IMR-90 (cell line): ENCODE measurements at regions not wholly inside any gene's neighbourhood (a gene's known extent, or its start where the extent isn't known, plus 50 kb on each side); places are given as distances from the start of the nearest gene placed in this dataset.

Experiments used
- ATAC-seq: fragments of 200-7000 bp; cut with Tn5 transposase; 2 replicates; pipeline ENCODE4 v1.9.1; 2020; ENCODE audit warnings: low read depth, mild to moderate bottlenecking, moderate library complexity
- BruUV-seq: library from RNA; stranded (reverse); fragments of 400-500 nt; replicated peaks from 2 replicates; lab custom pipeline; 2021; lab: Mats Ljungman, UMichigan
- CTCF ChIA-PET: fragments of 300-600 bp; formaldehyde crosslinking; extraction: SDS; loops from one replicate; lab custom pipeline; 2021; ENCODE audit warnings: antibody characterized with exemption; lab: Yijun Ruan, JAX
- POLR2A ChIA-PET: fragments of 300-600 bp; sonication (Branson Sonifier 250); formaldehyde crosslinking; loops from one replicate; lab custom pipeline; 2022; ENCODE audit warnings: antibody characterized with exemption; ENCODE audit not compliant: unreplicated experiment; lab: Charles Lee
- DNase-seq: peaks from one replicate; pipeline ENCODE4 v3.0.0; 2013
- H2AFZ ChIP-seq: replicated peaks from 2 replicates; pipeline ENCODE3; 2013; ENCODE audit warnings: low read length, mild to moderate bottlenecking; ENCODE audit not compliant: poor library complexity
- H2AK5ac ChIP-seq: 2 replicates; pipeline ENCODE4 v1.6.1; 2013; ENCODE audit warnings: low read depth, low read length, inconsistent platforms
- H2AK9ac ChIP-seq: replicated peaks from 2 replicates; pipeline ENCODE3; 2013; ENCODE audit warnings: mild to moderate bottlenecking, low read depth, low read length, moderate library complexity; ENCODE audit not compliant: poor library complexity
- H2BK120ac ChIP-seq: 2 replicates; pipeline ENCODE4 v1.6.1; 2013; ENCODE audit warnings: low read depth, low read length, inconsistent platforms
- H2BK15ac ChIP-seq: 3 replicates; pipeline ENCODE4 v1.6.1; 2013; ENCODE audit warnings: low read depth, low read length, inconsistent platforms
- H2BK20ac ChIP-seq: 2 replicates; pipeline ENCODE4 v1.6.1; 2013; ENCODE audit warnings: low read depth, mild to moderate bottlenecking, inconsistent platforms, low read length, moderate library complexity
- H2BK5ac ChIP-seq: 2 replicates; pipeline ENCODE4 v1.6.1; 2013; ENCODE audit warnings: mild to moderate bottlenecking, low read depth, low read length, inconsistent platforms; ENCODE audit not compliant: poor library complexity, severe bottlenecking
- H3K14ac ChIP-seq: replicated peaks from 2 replicates; pipeline ENCODE4 v1.6.1; 2013; ENCODE audit warnings: low read depth, low read length, inconsistent platforms
- H3K18ac ChIP-seq: 2 replicates; pipeline ENCODE4 v1.6.1; 2013; ENCODE audit warnings: low read depth, low read length, control low read depth
- H3K23ac ChIP-seq: 2 replicates; pipeline ENCODE4 v1.6.1; 2013; ENCODE audit warnings: low read depth, low read length, inconsistent platforms
- H3K27ac ChIP-seq: 2 replicates; pipeline ENCODE4 v1.5.1; 2013; ENCODE audit warnings: mild to moderate bottlenecking, control low read depth, low read length; ENCODE audit not compliant: insufficient read depth
- H3K27me3 ChIP-seq: 2 replicates; pipeline ENCODE4 v1.6.1; 2013; ENCODE audit warnings: low read length; ENCODE audit not compliant: control insufficient read depth, insufficient read depth
- H3K36me3 ChIP-seq: 2 replicates; pipeline ENCODE4 v1.6.1; 2013; ENCODE audit warnings: low read length, mixed read lengths; ENCODE audit not compliant: control insufficient read depth, insufficient read depth
- H3K4ac ChIP-seq: 2 replicates; pipeline ENCODE4 v1.6.1; 2013; ENCODE audit warnings: low read depth, low read length, inconsistent platforms
- H3K4me1 ChIP-seq: 2 replicates; pipeline ENCODE4 v1.6.1; 2013; ENCODE audit warnings: low read length, mixed read lengths; ENCODE audit not compliant: control insufficient read depth, insufficient read depth
- H3K4me2 ChIP-seq: 2 replicates; pipeline ENCODE4 v1.6.1; 2013; ENCODE audit warnings: low read depth, mild to moderate bottlenecking, control low read depth, low read length, moderate library complexity
- H3K4me3 ChIP-seq: 2 replicates; pipeline ENCODE4 v1.5.1; 2013; ENCODE audit warnings: low read depth, mild to moderate bottlenecking, control low read depth, low read length, moderate library complexity; ENCODE audit not compliant: insufficient read depth
- H3K56ac ChIP-seq: 2 replicates; pipeline ENCODE4 v1.6.1; 2013; ENCODE audit warnings: low read length, inconsistent platforms; ENCODE audit not compliant: insufficient read depth; ENCODE audit errors: extremely low read depth
- H3K79me1 ChIP-seq, 2 experiments: 2 replicates each; pipeline ENCODE4 v1.6.1; 2013; ENCODE audit warnings: low read length in 2 of 2, inconsistent platforms in 1 of 2, low read depth in 1 of 2
- H3K9ac ChIP-seq: 2 replicates; pipeline ENCODE4 v1.6.1; 2013; ENCODE audit warnings: low read depth, low read length, control low read depth
- H3K9me1 ChIP-seq: 2 replicates; pipeline ENCODE4 v1.6.1; 2013; ENCODE audit warnings: low read length, inconsistent platforms; ENCODE audit not compliant: insufficient read depth
- H3K9me3 ChIP-seq: 2 replicates; pipeline ENCODE4 v1.6.1; 2013; ENCODE audit warnings: low read length; ENCODE audit not compliant: control insufficient read depth, insufficient read depth
- H4K20me1 ChIP-seq: 2 replicates; pipeline ENCODE4 v1.6.1; 2013; ENCODE audit warnings: low read length, inconsistent platforms; ENCODE audit not compliant: insufficient read depth
- H4K5ac ChIP-seq: 2 replicates; pipeline ENCODE4 v1.6.1; 2013; ENCODE audit warnings: mild to moderate bottlenecking, low read depth, low read length, control low read depth
- H4K8ac ChIP-seq, 2 experiments: 2 replicates each; pipeline ENCODE4 v1.6.1; 2013; ENCODE audit warnings: low read depth in 2 of 2, low read length in 2 of 2, control low read depth in 1 of 2, inconsistent platforms in 1 of 2
- H4K91ac ChIP-seq: 2 replicates; pipeline ENCODE4 v1.6.1; 2013; ENCODE audit warnings: low read depth, low read length, inconsistent platforms; ENCODE audit not compliant: insufficient read depth
- MAZ ChIP-seq: IDR thresholded peaks from 2 replicates; pipeline ENCODE4 v1.6.1; 2012; ENCODE audit warnings: low read depth, mild to moderate bottlenecking, low read length, improper control_type of control experiment, moderate library complexity, borderline replicate concordance
- SMC3 ChIP-seq: fragments of 150-350 bp; IDR thresholded peaks from 2 replicates; pipeline ENCODE4 v1.6.1; 2016; ENCODE audit warnings: low read depth, mild to moderate bottlenecking, antibody characterized with exemption, low read length, moderate library complexity
- WGBS, 2 experiments: methylation state at CpG; one replicate each; pipeline versions ENCODE4 v1.1.5 to v1.1.7; 2013; ENCODE audit warnings: missing lambda C conversion rate in 2 of 2; ENCODE audit not compliant: insufficient read length in 1 of 2; ENCODE audit errors: extremely low coverage in 2 of 2; 5-methylcytosine and 5-hydroxymethylcytosine counted together
- dilution Hi-C: fragments of 300-500 bp; cut with HindIII; formaldehyde crosslinking; loops from one replicate; pipeline ENCODE4 v1.14.3; 2018; ENCODE audit warnings: low sequenced_read_pairs; ENCODE audit not compliant: unreplicated experiment
- in situ Hi-C: fragments of 300-500 bp; cut with MboI; formaldehyde crosslinking; loops from 3 replicates; pipeline ENCODE4 v1.14.3; 2019; ENCODE audit warnings: low sequenced_read_pairs, inconsistent platforms, mixed read lengths
- intact Hi-C: fragments of 100-400 bp; cut with micrococcal nuclease; formaldehyde crosslinking; loops from 2 replicates; pipeline ENCODE4 v1.10.0; 2022

GRCh38 chr3:110474397-110474796 lies 597.2 kb upstream of the NECTIN3 start:
- no peak overlapping the region for H2AFZ ChIP-seq
- H4K20me1 ChIP-seq, result no peaks in the 10 kb centered on the region
- no peak overlapping the region for H4K8ac ChIP-seq
- H2AK9ac ChIP-seq, result no peak overlapping the region
- intact Hi-C loops, result no loop called here
- H3K36me3 ChIP-seq, result no peaks in the 10 kb centered on the region
- H3K4me3 ChIP-seq, result no peak overlapping the region
- no peak overlapping the region for H2BK5ac ChIP-seq
- H3K14ac ChIP-seq, result no peak overlapping the region
- peak overlapping the region; percentile 7; the same call in 1 of the 2 replicates for H3K4ac ChIP-seq
- DNase-seq (no peak), ATAC-seq (no peak)
- no TSS peak for BruUV-seq
- no peak overlapping the region for H3K9ac ChIP-seq
- H3K27ac ChIP-seq, result no peak overlapping the region
- TF ChIP-seq SMC3 (no peak), MAZ (no peak)
- H3K4me1 ChIP-seq, result no peaks in the 10 kb centered on the region
- no peak overlapping the region for H4K5ac ChIP-seq
- no peak overlapping the region for H2AK5ac ChIP-seq
- ChIA-PET POLR2A (no interaction called here), CTCF (interaction anchor here (0.8 to 1.3 kb wide), 2 partner anchors 15 to 57 kb away, joined by 3 to 4 read pairs; no protein-coding TSS in a partner anchor)
- in situ Hi-C loops, result no loop called here
- H3K56ac ChIP-seq, result no peak overlapping the region
- no peak overlapping the region for H3K23ac ChIP-seq
- dilution Hi-C loops, result no loop called here
- H2BK120ac ChIP-seq, result no peak overlapping the region; the same call in 1 of the 2 replicates
- H3K27me3 ChIP-seq, result no peaks in the 10 kb centered on the region
- no peaks in the 10 kb centered on the region for H3K79me1 ChIP-seq
- H3K18ac ChIP-seq, result no peak overlapping the region
- WGBS, 2 experiments, result no CpG with 5 or more reads among the region's 2 CpGs
- H2BK20ac ChIP-seq, result 0 out of 2 replicates have a peak overlapping the region, but pooled peaks have one; percentile 8
- no peak overlapping the region for H4K91ac ChIP-seq
- no peaks in the 10 kb centered on the region for H3K9me3 ChIP-seq
- no peak overlapping the region for H2BK15ac ChIP-seq
- no peaks in the 10 kb centered on the region for H3K9me1 ChIP-seq
- no peak overlapping the region for H3K4me2 ChIP-seq
